OCI-LY7 (cell line): ENCODE measurements at regions not wholly inside any gene's neighbourhood (a gene's known extent, or its start where the extent isn't known, plus 50 kb on each side); places are given as distances from the start of the nearest gene placed in this dataset.
"Not testable (repeated sequence)": the region's sequence is repeated elsewhere in the genome, so short reads cannot be mapped to it uniquely, and the experiment has no call there.

Experiments
- BruUV-seq: library from RNA; stranded (reverse); fragments of 400-500 nt; replicated peaks from 2 replicates; lab custom pipeline; 2021; lab: Mats Ljungman, UMichigan
- CTCF ChIA-PET: fragments of 300-600 bp; sonication (Branson Sonifier 250); formaldehyde crosslinking; loops from one replicate; lab custom pipeline; 2022; ENCODE audit warnings: antibody characterized with exemption; ENCODE audit not compliant: unreplicated experiment; lab: Charles Lee
- POLR2A ChIA-PET: fragments of 300-600 bp; sonication (Branson Sonifier 250); formaldehyde crosslinking; loops from one replicate; lab custom pipeline; 2022; ENCODE audit warnings: antibody characterized with exemption; lab: Charles Lee
- DNase-seq: peaks from one replicate; pipeline ENCODE4 v3.0.0-alpha.2; 2015; ENCODE audit warnings: low spot score
- H2AFZ ChIP-seq: fragments of 200-600 bp; sonication (generic), shearing (Covaris generic); 2 replicates; pipeline ENCODE4 v1.6.1; 2014; ENCODE audit warnings: mild to moderate bottlenecking, antibody characterized with exemption, low read length, moderate library complexity
- H3K27ac ChIP-seq: fragments of 200-600 bp; sonication (generic); 2 replicates; pipeline ENCODE4 v1.5.1; 2014; ENCODE audit warnings: mixed run types, low read depth, mild to moderate bottlenecking, moderate library complexity, low read length, inconsistent platforms; ENCODE audit not compliant: poor library complexity, severe bottlenecking
- H3K36me3 ChIP-seq: fragments of 200-600 bp; sonication (generic); 2 replicates; pipeline ENCODE4 v1.6.1; 2014; ENCODE audit warnings: mild to moderate bottlenecking, antibody characterized with exemption, low read length, moderate library complexity, mixed read lengths; ENCODE audit not compliant: insufficient read depth
- H3K4me1 ChIP-seq: fragments of 200-600 bp; sonication (generic); 2 replicates; pipeline ENCODE4 v1.5.1; 2014; ENCODE audit warnings: mild to moderate bottlenecking, low read length; ENCODE audit not compliant: insufficient read depth, poor library complexity, severe bottlenecking
- H3K4me2 ChIP-seq: fragments of 200-600 bp; sonication (generic); 2 replicates; pipeline ENCODE4 v1.6.1; 2014; ENCODE audit warnings: mild to moderate bottlenecking, low read length
- H3K4me3 ChIP-seq: fragments of 200-600 bp; sonication (generic); 2 replicates; pipeline ENCODE4 v1.5.1; 2014; ENCODE audit warnings: mild to moderate bottlenecking, low read depth, low read length; ENCODE audit not compliant: poor library complexity, severe bottlenecking
- H3K79me2 ChIP-seq: fragments of 200-600 bp; sonication (generic); 2 replicates; pipeline ENCODE4 v1.6.1; 2016; ENCODE audit warnings: low read depth, mild to moderate bottlenecking, low read length, moderate library complexity, mixed read lengths; ENCODE audit not compliant: insufficient read depth
- H3K9me2 ChIP-seq: fragments of 200-600 bp; sonication (generic); 2 replicates; pipeline ENCODE4 v1.6.1; 2016; ENCODE audit warnings: mild to moderate bottlenecking, low read length, mixed read lengths; ENCODE audit not compliant: insufficient read depth
- H3K9me3 ChIP-seq: fragments of 200-600 bp; sonication (generic); 2 replicates; pipeline ENCODE4 v1.6.1; 2014; ENCODE audit warnings: mild to moderate bottlenecking, mixed run types, low read length, mixed read lengths
- H4K20me1 ChIP-seq: fragments of 200-600 bp; sonication (generic); 2 replicates; pipeline ENCODE4 v1.6.1; 2014; ENCODE audit warnings: mild to moderate bottlenecking, antibody characterized with exemption, low read length, moderate library complexity, mixed read lengths; ENCODE audit not compliant: insufficient read depth
- CTCF ChIP-seq: fragments of 200-600 bp; sonication (generic); conservative IDR thresholded peaks from 2 replicates; pipeline ENCODE4 v1.5.1; 2014; ENCODE audit warnings: mild to moderate bottlenecking, antibody characterized with exemption, low read length, moderate library complexity, mixed read lengths
- EZH2phosphoT487 ChIP-seq: fragments of 200-600 bp; sonication (generic); IDR thresholded peaks from 2 replicates; pipeline ENCODE4 v1.6.1; 2018; ENCODE audit warnings: low read depth, borderline replicate concordance, mild to moderate bottlenecking, mixed run types, antibody characterized with exemption, low read length, moderate library complexity, mixed read lengths
- intact Hi-C: fragments of 100-400 bp; cut with micrococcal nuclease; formaldehyde crosslinking; loops from one replicate; pipeline ENCODE4 v1.10.0; 2022; ENCODE audit not compliant: unreplicated experiment

- BruUV-seq = no TSS peak
- CTCF ChIA-PET = no interaction called here
These were observed 1046.9 kb downstream of the DNAJB9 start for GRCh38 chr7:109616551-109617069.

GRCh38 chr7:109622320-109622719, 1052.6 kb downstream of the DNAJB9 start:
- Histone ChIP-seq H3K4me2 (no peak overlapping the region), H4K20me1 (no peaks in the 10 kb centered on the region), H2AFZ (no peak overlapping the region), H3K79me2 (no peaks in the 10 kb centered on the region), H3K27ac (no peak overlapping the region), H3K4me1 (no peaks in the 10 kb centered on the region), H3K4me3 (no peak overlapping the region), H3K36me3 (no peaks in the 10 kb centered on the region), H3K9me2 (no peaks in the 10 kb centered on the region), H3K9me3 (no peaks in the 10 kb centered on the region)
- ChIA-PET CTCF (no interaction called here), POLR2A (no interaction called here)
- no TSS peak for BruUV-seq
- DNase-seq = no peak
- TF ChIP-seq CTCF = no peak
- no peak for TF ChIP-seq EZH2phosphoT487
- intact Hi-C loops = no loop called here

More at GRCh38 chr7:109616551-109617069, 1046.9 kb downstream of the DNAJB9 start:
- H3K4me3 ChIP-seq = no peak overlapping the region
- intact Hi-C loops = no loop called here
- no peaks in the 10 kb centered on the region for H3K9me2 ChIP-seq
- no peaks in the 10 kb centered on the region for H3K36me3 ChIP-seq
- POLR2A ChIA-PET = no interaction called here
- H2AFZ ChIP-seq = no peak overlapping the region
- H3K9me3 ChIP-seq = no peaks in the 10 kb centered on the region
- H3K79me2 ChIP-seq = no peaks in the 10 kb centered on the region
- DNase-seq = no peak
- no peaks in the 10 kb centered on the region for H3K4me1 ChIP-seq
- H3K27ac ChIP-seq = no peak overlapping the region
- H3K4me2 ChIP-seq = no peak overlapping the region
- no peaks in the 10 kb centered on the region for H4K20me1 ChIP-seq
- TF ChIP-seq EZH2phosphoT487 = no peak
- TF ChIP-seq CTCF = no peak

- H3K27ac ChIP-seq, H3K79me2 ChIP-seq, BruUV-seq, H3K4me2 ChIP-seq, POLR2A ChIA-PET, H3K4me1 ChIP-seq, DNase-seq, H3K9me2 ChIP-seq, CTCF ChIA-PET, H3K36me3 ChIP-seq, H3K9me3 ChIP-seq, H3K4me3 ChIP-seq, H2AFZ ChIP-seq, H4K20me1 ChIP-seq, intact Hi-C loops: not testable (repeated sequence)
These were observed 1063.2 kb downstream of the DNAJB9 start for GRCh38 chr7:109632890-109633289.
